Urinary bladder (tissue), 3 donors: ENCODE measurements at regions not wholly inside any gene's neighbourhood (a gene's known extent, or its start where the extent isn't known, plus 50 kb on each side); places are given as distances from the start of the nearest gene placed in this dataset.

ENCODE experiments used
- DNase-seq: peaks from one replicate; pipeline ENCODE4 v3.0.0-alpha.2; 2015; ENCODE audit errors: extremely low spot score
- H3K27ac ChIP-seq: one replicate; pipeline ENCODE4 v1.5.1; 2013; ENCODE audit warnings: low read depth, mild to moderate bottlenecking, moderate library complexity
- H3K36me3 ChIP-seq: one replicate; pipeline ENCODE4 v1.6.1; 2013; ENCODE audit warnings: mild to moderate bottlenecking, moderate library complexity; ENCODE audit not compliant: insufficient read depth
- H3K4me1 ChIP-seq: one replicate; pipeline ENCODE4 v1.6.1; 2013; ENCODE audit warnings: mild to moderate bottlenecking, moderate library complexity; ENCODE audit not compliant: insufficient read depth
- H3K4me3 ChIP-seq: one replicate; pipeline ENCODE4 v1.5.1; 2013; ENCODE audit warnings: low read depth, low read length
- WGBS: extraction: QIAGEN DNeasy Blood & Tissue Kit; methylation state at CpG from one replicate; pipeline ENCODE4 v1.1.7; 2013; 5-methylcytosine and 5-hydroxymethylcytosine counted together
- donor health status: healthy with polysubstance abuse.
- donor health status: healthy.

- 89% methylated on average over 3 of the region's 3 CpGs for WGBS
- Histone ChIP-seq H3K4me1 (no peaks in the 10 kb centered on the region), H3K4me3 (no peak overlapping the region), H3K36me3 (no peaks in the 10 kb centered on the region), H3K27ac (no peak overlapping the region)
- DNase-seq = no peak
Measured at GRCh38 chr18:61756244-61756643, 136.6 kb downstream of the RNF152 start.

- WGBS = 83% methylated on average over 7 of the region's 7 CpGs
- peak; percentile 23 for DNase-seq
- no peak overlapping the region for H3K27ac ChIP-seq
- H3K36me3 ChIP-seq = no peaks in the 10 kb centered on the region
- no peak overlapping the region for H3K4me3 ChIP-seq
- no peaks in the 10 kb centered on the region for H3K4me1 ChIP-seq
Measured at GRCh38 chr18:61755555-61755954, 137.3 kb downstream of the RNF152 start.

- no peak for DNase-seq
- Histone ChIP-seq H3K4me1 (no peaks in the 10 kb centered on the region), H3K4me3 (no peak overlapping the region), H3K27ac (no peak overlapping the region), H3K36me3 (no peaks in the 10 kb centered on the region)
- WGBS = 75% methylated on average over 5 of the region's 5 CpGs
Measured at GRCh38 chr18:61754039-61754583, 138.7 kb downstream of the RNF152 start.

GRCh38 chr18:61753373-61753772, 139.4 kb downstream of the RNF152 start:
- Histone ChIP-seq H3K27ac (no peak overlapping the region), H3K36me3 (no peaks in the 10 kb centered on the region), H3K4me1 (no peaks in the 10 kb centered on the region), H3K4me3 (no peak overlapping the region)
- DNase-seq = no peak
- 98% methylated on average over 1 of the region's 1 CpG for WGBS

- 79% methylated on average over 5 of the region's 5 CpGs for WGBS
Measured at GRCh38 chr18:61752973-61753372, 139.8 kb downstream of the RNF152 start.

GRCh38 chr18:61750840-61751668, 141.8 kb downstream of the RNF152 start:
- 89% methylated on average over 9 of the region's 9 CpGs for WGBS
- DNase-seq = no peak
- Histone ChIP-seq H3K36me3 (no peaks in the 10 kb centered on the region), H3K4me3 (no peak overlapping the region), H3K4me1 (no peaks in the 10 kb centered on the region), H3K27ac (no peak overlapping the region)

More at GRCh38 chr18:61752973-61753372, 139.8 kb downstream of the RNF152 start:
- DNase-seq = no peak
- Histone ChIP-seq H3K27ac (no peak overlapping the region), H3K4me1 (no peaks in the 10 kb centered on the region), H3K36me3 (no peaks in the 10 kb centered on the region), H3K4me3 (no peak overlapping the region)

- H3K36me3 ChIP-seq = no peaks in the 10 kb centered on the region
- H3K4me1 ChIP-seq = no peaks in the 10 kb centered on the region
- 85% methylated on average over 4 of the region's 4 CpGs for WGBS
Measured at GRCh38 chr18:61749546-61749945, 143.3 kb downstream of the RNF152 start.

GRCh38 chr18:61749031-61749430, 143.8 kb downstream of the RNF152 start:
- no peak for DNase-seq
- 69% methylated on average over 6 of the region's 6 CpGs for WGBS
- Histone ChIP-seq H3K4me1 (no peaks in the 10 kb centered on the region), H3K27ac (no peak overlapping the region), H3K36me3 (no peaks in the 10 kb centered on the region), H3K4me3 (no peak overlapping the region)

More at GRCh38 chr18:61749546-61749945, 143.3 kb downstream of the RNF152 start:
- DNase-seq = no peak
- no peak overlapping the region for H3K4me3 ChIP-seq
- no peak overlapping the region for H3K27ac ChIP-seq

- WGBS = 77% methylated on average over 10 of the region's 10 CpGs
- Histone ChIP-seq H3K4me1 (no peaks in the 10 kb centered on the region), H3K27ac (no peak overlapping the region), H3K36me3 (no peaks in the 10 kb centered on the region), H3K4me3 (no peak overlapping the region)
- no peak for DNase-seq
Measured at GRCh38 chr18:61748004-61748403, 144.8 kb downstream of the RNF152 start.

GRCh38 chr18:61743775-61744531, 148.9 kb downstream of the RNF152 start:
- no peak overlapping the region for H3K4me3 ChIP-seq
- H3K27ac ChIP-seq = no peak overlapping the region
- H3K4me1 ChIP-seq = no peaks in the 10 kb centered on the region
- DNase-seq = no peak
- no peaks in the 10 kb centered on the region for H3K36me3 ChIP-seq
- 73% methylated on average over 4 of the region's 4 CpGs for WGBS

- Histone ChIP-seq H3K36me3 (no peaks in the 10 kb centered on the region), H3K4me3 (no peak overlapping the region), H3K27ac (no peak overlapping the region), H3K4me1 (no peaks in the 10 kb centered on the region)
- no peak for DNase-seq
- WGBS = 85% methylated on average over 8 of the region's 8 CpGs
Measured at GRCh38 chr18:61742565-61743429, 150.0 kb downstream of the RNF152 start.

- no peak for DNase-seq
- Histone ChIP-seq H3K27ac (no peak overlapping the region), H3K36me3 (no peaks in the 10 kb centered on the region), H3K4me1 (no peaks in the 10 kb centered on the region), H3K4me3 (no peak overlapping the region)
- WGBS = 79% methylated on average over 6 of the region's 6 CpGs
Measured at GRCh38 chr18:61741881-61742454, 150.8 kb downstream of the RNF152 start.

GRCh38 chr18:61738488-61738887, 154.3 kb downstream of the RNF152 start:
- H3K27ac ChIP-seq = peak overlapping the region; percentile 14
- no peaks in the 10 kb centered on the region for H3K36me3 ChIP-seq
- no peak overlapping the region for H3K4me3 ChIP-seq
- no peak for DNase-seq
- H3K4me1 ChIP-seq = peaks cover 2% of the 10 kb centered on the region
- WGBS = 80% methylated on average over 3 of the region's 3 CpGs
